ENCODE measurements at regions not wholly inside any gene's neighbourhood (a gene's known extent, or its start where the extent isn't known, plus 50 kb on each side); places are given as distances from the start of the nearest gene placed in this dataset.

GRCh38 chr1:86239490-86239889, 82.9 kb upstream of the COL24A1 start:
- TF ChIP-seq POLR2A (IDR thresholded peaks at IDR 0.05; ENCODE audit: borderline replicate concordance, extremely low read depth, insufficient read depth, insufficient read length) (no peak), POLR2AphosphoS5 (IDR thresholded peaks at IDR 0.05; ENCODE audit: low read depth, low read length) (no peak), CTCF (IDR thresholded peaks at IDR 0.05 in 2 of 3, conservative IDR thresholded peaks at IDR 0.05 in 1 of 3; ENCODE audit: borderline replicate concordance in 1 of 3, insufficient read depth in 1 of 3, low read depth in 2 of 3, low read length in 2 of 3) (no peak), CEBPB (IDR thresholded peaks at IDR 0.05; ENCODE audit: low read depth) (no peak), ZNF274 (IDR thresholded peaks at IDR 0.05; ENCODE audit: low read depth, low read length) (no peak), CBX3 (IDR thresholded peaks at IDR 0.05; ENCODE audit: low read depth) (no peak)

Data from HCT116 (cell line).